HS-27A (cell line): ENCODE measurements at regions not wholly inside any gene's neighbourhood (a gene's known extent, or its start where the extent isn't known, plus 50 kb on each side); places are given as distances from the start of the nearest gene placed in this dataset.

Experiments used
- DNase-seq: peaks from one replicate; pipeline ENCODE4 v3.0.0-alpha.2; 2012; ENCODE audit warnings: low read depth, missing footprints

- DNase-seq = no peak
Observed at GRCh38 chr2:118565786-118566540, 281.5 kb downstream of the EN1 start.

- DNase-seq = no peak
Observed at GRCh38 chr2:118565301-118565700, 282.1 kb downstream of the EN1 start.

GRCh38 chr2:118562144-118562543 is 285.3 kb downstream of the EN1 start:
- no peak for DNase-seq

GRCh38 chr2:118558846-118559245 is 288.6 kb downstream of the EN1 start:
- no peak for DNase-seq

GRCh38 chr2:118557791-118558190 is 289.7 kb downstream of the EN1 start:
- no peak for DNase-seq

GRCh38 chr2:118557016-118557415 is 290.4 kb downstream of the EN1 start:
- no peak for DNase-seq

- no peak for DNase-seq
Observed at GRCh38 chr2:118554616-118555015, 292.8 kb downstream of the EN1 start.

GRCh38 chr2:118549503-118549902 is 297.9 kb downstream of the EN1 start:
- DNase-seq = no peak

GRCh38 chr2:118548880-118549488 is 298.5 kb downstream of the EN1 start:
- DNase-seq = no peak

GRCh38 chr2:118539290-118539689 is 308.2 kb downstream of the EN1 start:
- peak; percentile 31 for DNase-seq

- DNase-seq = no peak
Observed at GRCh38 chr2:118536306-118536705, 311.1 kb downstream of the EN1 start.

- no peak for DNase-seq
Observed at GRCh38 chr2:118535818-118536212, 311.6 kb downstream of the EN1 start.

- DNase-seq = no peak
Observed at GRCh38 chr2:118535171-118535817, 312.2 kb downstream of the EN1 start.

GRCh38 chr2:118530976-118531375 is 316.5 kb downstream of the EN1 start:
- DNase-seq = peak; percentile 52

GRCh38 chr2:118529908-118530599 is 317.4 kb downstream of the EN1 start:
- DNase-seq = no peak

- no peak for DNase-seq
Observed at GRCh38 chr2:118527571-118527970, 319.9 kb downstream of the EN1 start.

GRCh38 chr2:118525346-118525745 is 322.1 kb downstream of the EN1 start:
- DNase-seq = no peak

GRCh38 chr2:118524911-118525310 is 322.5 kb downstream of the EN1 start:
- DNase-seq = no peak

- DNase-seq = no peak
Observed at GRCh38 chr2:118523761-118524160, 323.7 kb downstream of the EN1 start.

GRCh38 chr2:118521960-118522359 is 325.5 kb downstream of the EN1 start:
- DNase-seq = no peak

GRCh38 chr2:118521272-118521671 is 326.2 kb downstream of the EN1 start:
- no peak for DNase-seq

GRCh38 chr2:118520246-118520645 is 327.2 kb downstream of the EN1 start:
- no peak for DNase-seq

- DNase-seq = no peak
Observed at GRCh38 chr2:118519511-118519910, 327.9 kb downstream of the EN1 start.
